Endothelial cell (in vitro differentiated cells): ENCODE measurements at regions not wholly inside any gene's neighbourhood (a gene's known extent, or its start where the extent isn't known, plus 50 kb on each side); places are given as distances from the start of the nearest gene placed in this dataset.
"Not testable (repeated sequence)": the region's sequence is repeated elsewhere in the genome, so short reads cannot be mapped to it uniquely, and the experiment has no call there.

ENCODE experiments used
- DNase-seq: peaks from one replicate; pipeline ENCODE4 v3.0.0; 2021; ENCODE audit warnings: low spot score
- H3K27ac Mint-ChIP-seq: one replicate; pipeline ENCODE4 v1.8.0; 2021; ENCODE audit warnings: mixed read lengths, inconsistent platforms; ENCODE audit not compliant: unreplicated experiment
- H3K27me3 Mint-ChIP-seq: one replicate; pipeline ENCODE4 v1.8.0; 2021; ENCODE audit warnings: mild to moderate bottlenecking, moderate library complexity, mixed read lengths, inconsistent platforms; ENCODE audit not compliant: unreplicated experiment
- H3K36me3 Mint-ChIP-seq: one replicate; pipeline ENCODE4 v1.8.0; 2021; ENCODE audit warnings: mild to moderate bottlenecking, low read depth, mixed read lengths, inconsistent platforms; ENCODE audit not compliant: unreplicated experiment
- H3K4me1 Mint-ChIP-seq: one replicate; pipeline ENCODE4 v1.8.0; 2021; ENCODE audit warnings: mild to moderate bottlenecking, mixed read lengths, inconsistent platforms; ENCODE audit not compliant: unreplicated experiment
- H3K4me3 Mint-ChIP-seq: one replicate; pipeline ENCODE4 v1.8.0; 2021; ENCODE audit warnings: mild to moderate bottlenecking, mixed read lengths, inconsistent platforms; ENCODE audit not compliant: unreplicated experiment
- H3K9me3 Mint-ChIP-seq: one replicate; pipeline ENCODE4 v1.8.0; 2021; ENCODE audit warnings: mixed read lengths, inconsistent platforms; ENCODE audit not compliant: unreplicated experiment
- CTCF ChIP-seq: fragments of 200-600 bp; sonication (generic); IDR thresholded peaks from one replicate; pipeline ENCODE4 v1.5.0; 2021; ENCODE audit warnings: antibody characterized with exemption; ENCODE audit not compliant: unreplicated experiment

DNA sequence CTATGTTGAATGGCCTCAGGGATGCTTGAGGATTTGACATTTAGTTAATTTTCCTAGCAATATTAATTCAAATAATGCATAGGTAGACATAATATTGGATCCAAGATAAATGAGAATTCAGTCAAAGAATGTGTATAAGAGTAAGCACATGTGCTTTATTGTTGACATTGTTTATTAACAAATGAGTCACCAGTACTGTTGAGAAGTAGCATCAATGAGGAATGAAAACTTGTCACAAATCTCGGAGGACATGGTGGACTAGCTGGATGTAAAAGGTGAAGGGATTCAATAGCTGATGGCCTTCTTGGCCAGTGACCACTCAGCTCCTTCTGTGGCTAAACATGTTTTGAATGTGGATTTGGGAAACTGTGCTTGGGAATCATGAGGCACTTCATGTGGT lies 1137.0 kb downstream of the HACE1 start:
- Mint-ChIP-seq H3K4me1 (no peaks in the 10 kb centered on the region), H3K27ac (no peak overlapping the region)

GRCh38 chr6:103721923-103722322 lies 1137.8 kb downstream of the HACE1 start:
- Mint-ChIP-seq H3K36me3 (no peaks in the 10 kb centered on the region), H3K27ac (no peak overlapping the region), H3K27me3 (no peaks in the 10 kb centered on the region), H3K9me3 (no peaks in the 10 kb centered on the region), H3K4me1 (no peaks in the 10 kb centered on the region), H3K4me3 (no peak overlapping the region)
- TF ChIP-seq CTCF = no peak
- DNase-seq = no peak

More for the DNA sequence above, 1137.0 kb downstream of the HACE1 start:
- no peaks in the 10 kb centered on the region for H3K36me3 Mint-ChIP-seq
- TF ChIP-seq CTCF = no peak
- no peaks in the 10 kb centered on the region for H3K27me3 Mint-ChIP-seq
- H3K4me3 Mint-ChIP-seq = no peak overlapping the region
- no peak for DNase-seq
- no peaks in the 10 kb centered on the region for H3K9me3 Mint-ChIP-seq

- H3K27ac Mint-ChIP-seq = no peak overlapping the region
- no peaks in the 10 kb centered on the region for H3K4me1 Mint-ChIP-seq
- no peaks in the 10 kb centered on the region for H3K9me3 Mint-ChIP-seq
- DNase-seq = no peak
- TF ChIP-seq CTCF = no peak
- H3K27me3 Mint-ChIP-seq = no peaks in the 10 kb centered on the region
- H3K36me3 Mint-ChIP-seq = no peaks in the 10 kb centered on the region
- H3K4me3 Mint-ChIP-seq = no peak overlapping the region
Measured at GRCh38 chr6:103720393-103720792, 1139.3 kb downstream of the HACE1 start.

GRCh38 chr6:103719545-103719944 lies 1140.2 kb downstream of the HACE1 start:
- Mint-ChIP-seq H3K9me3 (no peaks in the 10 kb centered on the region), H3K27ac (no peak overlapping the region), H3K36me3 (no peaks in the 10 kb centered on the region), H3K4me1 (no peaks in the 10 kb centered on the region), H3K4me3 (no peak overlapping the region), H3K27me3 (no peaks in the 10 kb centered on the region)
- TF ChIP-seq CTCF = no peak
- DNase-seq = no peak

DNA sequence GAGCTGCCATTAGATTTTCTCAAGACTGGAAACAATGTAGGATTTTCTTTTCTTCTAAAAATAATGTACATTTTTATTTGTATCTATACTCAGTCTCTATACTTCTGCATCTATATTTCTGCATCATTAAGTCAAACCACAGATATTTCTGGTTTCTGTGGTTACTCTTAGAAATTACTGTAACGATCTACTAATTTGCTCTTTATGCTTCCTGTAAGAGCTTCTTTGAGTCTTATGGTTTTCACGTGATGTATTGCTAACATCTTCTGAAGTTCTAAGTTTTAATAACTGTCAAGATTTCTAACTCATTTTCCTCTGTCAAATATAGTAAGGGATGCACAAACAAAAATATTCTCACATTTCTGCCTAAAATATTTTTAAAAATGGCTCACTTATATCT lies 1144.5 kb downstream of the HACE1 start:
- Mint-ChIP-seq H3K27ac (no peak overlapping the region), H3K4me3 (no peak overlapping the region), H3K4me1 (no peaks in the 10 kb centered on the region), H3K9me3 (no peaks in the 10 kb centered on the region), H3K27me3 (no peaks in the 10 kb centered on the region), H3K36me3 (no peaks in the 10 kb centered on the region)
- no peak for TF ChIP-seq CTCF
- DNase-seq = no peak

DNA sequence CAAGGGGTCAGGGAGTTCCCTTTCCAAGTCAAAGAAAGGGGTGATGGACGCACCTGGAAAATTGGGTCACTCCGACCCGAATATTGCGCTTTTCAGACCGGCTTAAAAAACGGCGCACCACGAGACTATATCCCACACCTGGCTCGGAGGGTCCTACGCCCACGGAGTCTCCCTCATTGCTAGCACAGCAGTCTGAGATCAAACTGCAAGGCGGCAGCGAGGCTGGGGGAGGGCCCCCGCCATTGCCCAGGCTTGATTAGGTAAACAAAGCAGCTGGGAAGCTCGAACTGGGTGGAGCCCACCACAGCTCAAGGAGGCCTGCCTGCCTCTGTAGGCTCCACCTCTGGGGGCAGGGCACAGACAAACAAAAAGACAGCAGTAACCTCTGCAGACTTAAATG lies 1150.5 kb downstream of the HACE1 start:
- not testable (repeated sequence) for H3K4me3 Mint-ChIP-seq, H3K4me1 Mint-ChIP-seq, DNase-seq, H3K9me3 Mint-ChIP-seq, H3K27me3 Mint-ChIP-seq, H3K27ac Mint-ChIP-seq, H3K36me3 Mint-ChIP-seq
